WTC11 (cell line): ENCODE measurements at regions not wholly inside any gene's neighbourhood (a gene's known extent, or its start where the extent isn't known, plus 50 kb on each side); places are given as distances from the start of the nearest gene placed in this dataset.

Experiments
- ATAC-seq: fragments of 200-7000 bp; cut with Tn5 transposase; 2 replicates; pipeline ENCODE4 v1.10.0; 2021; ENCODE audit warnings: mild to moderate bottlenecking, moderate library complexity
- CTCF ChIA-PET: fragments of 300-600 bp; sonication (Branson Sonifier 250); formaldehyde crosslinking; loops from one replicate; lab custom pipeline; 2021; ENCODE audit warnings: antibody characterized with exemption; lab: Charles Lee
- POLR2A ChIA-PET: fragments of 350-600 bp; sonication (Branson Sonifier 250); formaldehyde crosslinking; loops from one replicate; lab custom pipeline; 2021; ENCODE audit warnings: antibody characterized with exemption; lab: Charles Lee
- DNase-seq: peaks from one replicate; pipeline ENCODE4 v3.0.0; 2021; ENCODE audit warnings: low spot score
- H3K27ac Mint-ChIP-seq: 2 replicates; pipeline ENCODE4 v1.8.0; 2021; ENCODE audit warnings: mixed read lengths
- H3K27me3 Mint-ChIP-seq: 2 replicates; pipeline ENCODE4 v1.8.0; 2021; ENCODE audit warnings: low read depth, mild to moderate bottlenecking, moderate library complexity, mixed read lengths
- H3K36me3 Mint-ChIP-seq: 2 replicates; pipeline ENCODE4 v1.8.0; 2021; ENCODE audit warnings: mixed read lengths
- H3K4me1 Mint-ChIP-seq: 2 replicates; pipeline ENCODE4 v1.8.0; 2022; ENCODE audit warnings: mixed read lengths
- H3K4me3 Mint-ChIP-seq: 2 replicates; pipeline ENCODE4 v1.8.0; 2021; ENCODE audit warnings: mild to moderate bottlenecking, moderate library complexity, mixed read lengths
- H3K9me3 Mint-ChIP-seq: 2 replicates; pipeline ENCODE4 v1.8.0; 2021; ENCODE audit warnings: mixed read lengths
- CREB1 ChIP-seq: sonication (generic); formaldehyde crosslinking; IDR thresholded peaks from 2 replicates; pipeline ENCODE4 v1.8.0; 2023; ENCODE audit warnings: mild to moderate bottlenecking, missing genetic modification reagents
- ESRRA ChIP-seq: sonication (generic); formaldehyde crosslinking; IDR thresholded peaks from 2 replicates; pipeline ENCODE4 v1.8.1; 2022; ENCODE audit warnings: mild to moderate bottlenecking, missing genetic modification reagents, borderline replicate concordance
- IRF2 ChIP-seq: sonication (generic); formaldehyde crosslinking; IDR thresholded peaks from 2 replicates; pipeline ENCODE4 v1.8.0; 2022; ENCODE audit warnings: low read depth, missing genetic modification reagents, borderline replicate concordance
- JAZF1 ChIP-seq: fragments of 250-450 bp; sonication (Bioruptor Pico); IDR thresholded peaks from 2 replicates; pipeline ENCODE4 v1.9.0; 2021; ENCODE audit warnings: moderate library complexity, mild to moderate bottlenecking, inconsistent platforms
- NFATC4 ChIP-seq: fragments of 250-450 bp; sonication (Bioruptor Pico); IDR thresholded peaks from 2 replicates; pipeline ENCODE4 v1.9.0; 2021; ENCODE audit warnings: mild to moderate bottlenecking
- PRRX2 ChIP-seq: fragments of 250-450 bp; sonication (Bioruptor Pico); IDR thresholded peaks from 2 replicates; pipeline ENCODE4 v1.8.0; 2021; ENCODE audit warnings: mild to moderate bottlenecking
- SMAD3 ChIP-seq: sonication (generic); formaldehyde crosslinking; IDR thresholded peaks from 2 replicates; pipeline ENCODE4 v1.8.0; 2022; ENCODE audit warnings: missing genetic modification reagents, mild to moderate bottlenecking, borderline replicate concordance
- TP53 ChIP-seq: sonication (generic); formaldehyde crosslinking; IDR thresholded peaks from 2 replicates; pipeline ENCODE4 v1.8.1; 2023; ENCODE audit warnings: mild to moderate bottlenecking, missing genetic modification reagents
- ZNF317 ChIP-seq: sonication (generic); formaldehyde crosslinking; IDR thresholded peaks from 2 replicates; pipeline ENCODE4 v1.8.1; 2023; ENCODE audit warnings: low read depth, mild to moderate bottlenecking, moderate library complexity, missing genetic modification reagents, borderline replicate concordance
- ZNF416 ChIP-seq: fragments of 250-450 bp; sonication (Bioruptor Pico); IDR thresholded peaks from 2 replicates; pipeline ENCODE4 v1.9.0; 2021; ENCODE audit warnings: mild to moderate bottlenecking, inconsistent platforms
- ZNF671 ChIP-seq: fragments of 250-450 bp; sonication (Bioruptor Pico); IDR thresholded peaks from 2 replicates; pipeline ENCODE4 v1.8.0; 2021; ENCODE audit warnings: mild to moderate bottlenecking
- TF ChIP-seq, protein P1 (sequence below): fragments of 250-450 bp; sonication (Bioruptor Pico); IDR thresholded peaks from 2 replicates; pipeline ENCODE4 v1.8.0; 2021; ENCODE audit warnings: mild to moderate bottlenecking
- TF ChIP-seq, protein P2 (sequence below): sonication (generic); formaldehyde crosslinking; IDR thresholded peaks from 2 replicates; pipeline ENCODE4 v1.8.0; 2022; ENCODE audit warnings: mild to moderate bottlenecking, missing genetic modification reagents
- TF ChIP-seq, protein P3 (sequence below): sonication (generic); formaldehyde crosslinking; IDR thresholded peaks from 2 replicates; pipeline ENCODE4 v1.8.1; 2023; ENCODE audit warnings: mild to moderate bottlenecking, missing genetic modification reagents, moderate library complexity
- TF ChIP-seq, protein P4 (sequence below): fragments of 250-450 bp; sonication (Bioruptor Pico); conservative IDR thresholded peaks from 2 replicates; pipeline ENCODE4 v1.9.0; 2021; ENCODE audit warnings: mild to moderate bottlenecking
- TF ChIP-seq, protein P5 (sequence below): fragments of 250-450 bp; sonication (Bioruptor Pico); IDR thresholded peaks from 2 replicates; pipeline ENCODE4 v1.9.0; 2021; ENCODE audit warnings: moderate library complexity, mild to moderate bottlenecking, inconsistent platforms, borderline replicate concordance
- TF ChIP-seq, protein P6 (sequence below): sonication (generic); formaldehyde crosslinking; IDR thresholded peaks from 2 replicates; pipeline ENCODE4 v1.8.1; 2023; ENCODE audit warnings: mild to moderate bottlenecking, missing genetic modification reagents
- TF ChIP-seq, protein P7 (sequence below): fragments of 250-450 bp; sonication (Bioruptor Pico); IDR thresholded peaks from 2 replicates; pipeline ENCODE4 v1.9.0; 2021; ENCODE audit warnings: mild to moderate bottlenecking, borderline replicate concordance
- TF ChIP-seq, protein P8 (sequence below): sonication (generic); formaldehyde crosslinking; IDR thresholded peaks from 2 replicates; pipeline ENCODE4 v1.8.1; 2023; ENCODE audit warnings: mild to moderate bottlenecking, missing genetic modification reagents, moderate library complexity

DNA sequence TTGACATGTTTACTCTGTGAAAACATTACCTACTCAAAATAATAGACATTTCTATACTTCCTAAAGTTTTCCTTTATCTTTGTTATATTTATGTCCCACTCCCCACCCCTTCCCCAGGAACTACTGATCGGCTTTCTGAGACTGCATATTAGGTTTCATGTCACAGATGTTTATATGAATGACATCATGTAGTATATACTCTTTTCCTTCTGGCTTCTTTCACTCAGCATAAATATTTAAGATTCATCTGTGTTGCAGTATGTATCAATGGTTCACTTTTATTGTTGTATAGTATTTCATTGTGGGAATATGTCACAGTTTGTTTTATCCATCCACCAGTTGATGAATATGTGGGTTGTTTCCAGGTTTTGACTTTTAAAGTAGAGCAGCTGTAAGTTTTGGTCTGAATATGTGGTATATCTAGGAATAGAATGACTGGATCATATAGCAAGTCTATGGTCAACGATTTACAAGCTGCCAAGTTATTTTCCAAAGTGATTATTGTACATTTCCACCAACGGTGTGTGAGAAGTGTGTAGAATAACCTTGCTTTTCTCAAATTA lies 73.8 kb upstream of the CAV2 start (continued):
- TF ChIP-seq, protein P1, sequence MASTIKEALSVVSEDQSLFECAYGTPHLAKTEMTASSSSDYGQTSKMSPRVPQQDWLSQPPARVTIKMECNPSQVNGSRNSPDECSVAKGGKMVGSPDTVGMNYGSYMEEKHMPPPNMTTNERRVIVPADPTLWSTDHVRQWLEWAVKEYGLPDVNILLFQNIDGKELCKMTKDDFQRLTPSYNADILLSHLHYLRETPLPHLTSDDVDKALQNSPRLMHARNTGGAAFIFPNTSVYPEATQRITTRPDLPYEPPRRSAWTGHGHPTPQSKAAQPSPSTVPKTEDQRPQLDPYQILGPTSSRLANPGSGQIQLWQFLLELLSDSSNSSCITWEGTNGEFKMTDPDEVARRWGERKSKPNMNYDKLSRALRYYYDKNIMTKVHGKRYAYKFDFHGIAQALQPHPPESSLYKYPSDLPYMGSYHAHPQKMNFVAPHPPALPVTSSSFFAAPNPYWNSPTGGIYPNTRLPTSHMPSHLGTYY (CRISPR knock-in tag), result no peak

DNA sequence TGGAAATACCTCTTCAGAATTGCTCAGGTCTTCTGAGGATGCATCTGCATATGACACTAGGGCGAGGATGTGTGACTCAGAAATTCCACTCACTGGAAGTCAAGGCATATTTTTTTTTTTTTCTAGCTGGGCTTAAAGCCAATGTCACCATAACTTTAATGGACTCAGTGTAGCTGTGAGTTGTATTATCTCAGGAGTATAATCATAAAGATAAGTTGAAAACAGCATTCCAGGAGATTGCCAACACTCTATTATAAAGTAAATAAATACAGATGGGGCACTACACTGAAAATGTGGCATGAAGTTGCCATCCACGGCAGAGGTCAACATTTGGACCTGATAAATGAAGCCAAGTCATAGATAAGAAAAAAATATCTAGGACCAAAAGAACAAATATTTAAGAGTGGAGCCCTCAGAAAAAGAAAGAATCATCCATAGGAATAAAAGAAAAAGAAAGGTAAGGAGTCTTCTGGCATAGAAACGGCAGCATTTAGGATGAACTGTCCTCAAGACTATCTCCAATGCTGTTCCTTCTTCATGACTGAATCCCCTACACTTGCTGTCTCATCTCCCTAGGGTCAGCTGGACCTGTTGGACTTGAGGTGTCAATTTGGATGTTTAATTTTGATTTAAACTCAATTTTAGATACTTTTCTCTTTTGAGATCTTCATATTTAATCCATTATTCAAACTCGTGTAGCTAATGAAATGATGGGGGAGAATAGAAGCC lies 72.9 kb upstream of the CAV2 start:
- DNase-seq (no peak), ATAC-seq (no peak)
- CTCF ChIA-PET, result no interaction called here
- no peak for TF ChIP-seq PRRX2 (CRISPR knock-in tag)
- TF ChIP-seq NFATC4, result no peak
- TF ChIP-seq, protein P2, sequence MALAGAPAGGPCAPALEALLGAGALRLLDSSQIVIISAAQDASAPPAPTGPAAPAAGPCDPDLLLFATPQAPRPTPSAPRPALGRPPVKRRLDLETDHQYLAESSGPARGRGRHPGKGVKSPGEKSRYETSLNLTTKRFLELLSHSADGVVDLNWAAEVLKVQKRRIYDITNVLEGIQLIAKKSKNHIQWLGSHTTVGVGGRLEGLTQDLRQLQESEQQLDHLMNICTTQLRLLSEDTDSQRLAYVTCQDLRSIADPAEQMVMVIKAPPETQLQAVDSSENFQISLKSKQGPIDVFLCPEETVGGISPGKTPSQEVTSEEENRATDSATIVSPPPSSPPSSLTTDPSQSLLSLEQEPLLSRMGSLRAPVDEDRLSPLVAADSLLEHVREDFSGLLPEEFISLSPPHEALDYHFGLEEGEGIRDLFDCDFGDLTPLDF (CRISPR knock-in tag), result no peak
- no peak for TF ChIP-seq ESRRA (CRISPR knock-in tag)
- TF ChIP-seq IRF2 (CRISPR knock-in tag), result no peak
- TF ChIP-seq, protein P3, sequence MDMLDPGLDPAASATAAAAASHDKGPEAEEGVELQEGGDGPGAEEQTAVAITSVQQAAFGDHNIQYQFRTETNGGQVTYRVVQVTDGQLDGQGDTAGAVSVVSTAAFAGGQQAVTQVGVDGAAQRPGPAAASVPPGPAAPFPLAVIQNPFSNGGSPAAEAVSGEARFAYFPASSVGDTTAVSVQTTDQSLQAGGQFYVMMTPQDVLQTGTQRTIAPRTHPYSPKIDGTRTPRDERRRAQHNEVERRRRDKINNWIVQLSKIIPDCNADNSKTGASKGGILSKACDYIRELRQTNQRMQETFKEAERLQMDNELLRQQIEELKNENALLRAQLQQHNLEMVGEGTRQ (CRISPR knock-in tag), result no peak
- TF ChIP-seq, protein P4, sequence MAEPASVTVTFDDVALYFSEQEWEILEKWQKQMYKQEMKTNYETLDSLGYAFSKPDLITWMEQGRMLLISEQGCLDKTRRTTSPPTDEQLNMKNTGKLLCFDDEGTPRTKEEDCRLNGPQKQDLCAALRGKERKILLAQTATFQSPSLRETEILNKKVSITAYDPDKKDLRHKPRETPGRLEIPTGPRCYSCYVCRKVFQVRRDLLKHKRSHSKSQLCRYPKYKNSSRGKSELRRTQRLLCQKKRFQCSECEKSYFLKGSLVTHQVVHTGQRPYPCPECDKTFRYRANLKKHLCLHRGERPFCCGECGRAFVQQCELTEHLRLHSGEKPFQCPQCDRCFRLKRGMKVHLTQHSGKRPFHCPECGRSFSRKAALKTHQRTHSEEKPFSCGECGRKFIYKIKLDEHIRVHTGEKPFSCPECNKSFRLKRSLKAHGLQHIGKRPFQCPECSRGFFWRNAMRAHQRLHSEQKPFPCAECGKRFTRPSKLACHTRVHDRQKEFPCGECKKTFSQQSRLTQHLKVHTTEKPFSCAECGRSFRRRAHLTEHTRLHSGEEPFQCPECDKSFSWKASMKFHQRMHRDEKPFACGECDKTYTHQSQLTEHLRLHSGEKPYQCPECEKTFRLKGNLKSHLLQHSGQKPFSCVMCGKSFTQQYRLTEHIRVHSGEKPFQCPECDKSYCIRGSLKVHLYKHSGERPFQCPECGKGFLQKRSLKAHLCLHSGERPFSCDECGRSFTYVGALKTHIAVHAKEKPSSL (CRISPR knock-in tag), result no peak
- no peak for TF ChIP-seq TP53 (CRISPR knock-in tag)
- TF ChIP-seq JAZF1 (CRISPR knock-in tag), result no peak
- no peak for TF ChIP-seq ZNF317 (CRISPR knock-in tag)
- TF ChIP-seq SMAD3 (CRISPR knock-in tag), result no peak
- no peak for TF ChIP-seq ZNF416
- TF ChIP-seq, protein P5, sequence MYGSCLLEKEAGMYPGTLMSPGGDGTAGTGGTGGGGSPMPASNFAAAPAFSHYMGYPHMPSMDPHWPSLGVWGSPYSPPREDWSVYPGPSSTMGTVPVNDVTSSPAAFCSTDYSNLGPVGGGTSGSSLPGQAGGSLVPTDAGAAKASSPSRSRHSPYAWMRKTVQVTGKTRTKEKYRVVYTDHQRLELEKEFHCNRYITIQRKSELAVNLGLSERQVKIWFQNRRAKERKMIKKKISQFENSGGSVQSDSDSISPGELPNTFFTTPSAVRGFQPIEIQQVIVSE (CRISPR knock-in tag), result no peak
- H3K9me3 Mint-ChIP-seq, result no peaks in the 10 kb centered on the region
- H3K4me1 Mint-ChIP-seq, result peaks cover 11% of the 10 kb centered on the region
- H3K27ac Mint-ChIP-seq, result no peak overlapping the region
- no peaks in the 10 kb centered on the region for H3K36me3 Mint-ChIP-seq
- no peak overlapping the region for H3K4me3 Mint-ChIP-seq
- POLR2A ChIA-PET, result no interaction called here
- H3K27me3 Mint-ChIP-seq, result no peaks in the 10 kb centered on the region

DNA sequence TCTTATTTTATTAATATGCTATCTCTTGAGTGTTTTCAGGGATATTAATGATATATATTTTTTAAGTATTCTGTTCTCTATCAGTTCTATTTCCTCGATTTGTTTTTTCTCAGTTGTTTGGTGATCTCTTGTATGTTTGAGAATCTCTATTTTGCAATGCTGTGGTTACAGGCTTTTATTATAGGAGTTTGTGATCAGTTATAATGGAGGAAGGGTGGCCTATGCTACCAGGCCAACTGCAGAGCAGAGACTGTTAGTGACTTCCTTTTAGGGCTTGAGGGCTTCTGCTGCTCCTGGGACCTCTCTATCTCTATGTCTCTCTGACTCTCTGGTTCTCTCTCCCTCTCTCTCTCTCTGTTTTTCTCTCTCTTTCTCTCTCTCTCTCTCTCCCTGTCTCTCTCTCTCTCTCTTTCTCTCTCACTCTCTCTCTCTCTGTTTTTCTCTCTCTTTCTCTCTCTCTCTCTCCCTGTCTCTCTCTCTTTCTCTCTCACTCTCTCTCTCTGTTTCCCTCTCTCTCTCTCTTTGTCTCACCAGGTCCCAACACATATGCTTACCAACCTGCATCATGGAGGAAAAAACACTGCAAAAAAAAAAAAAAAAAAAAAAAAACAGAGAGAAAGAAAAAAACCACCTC lies 69.4 kb upstream of the CAV2 start:
- no peaks in the 10 kb centered on the region for H3K4me1 Mint-ChIP-seq
- DNase-seq (no peak), ATAC-seq (no peak)
- H3K9me3 Mint-ChIP-seq, result no peaks in the 10 kb centered on the region
- no peaks in the 10 kb centered on the region for H3K36me3 Mint-ChIP-seq
- no peaks in the 10 kb centered on the region for H3K27me3 Mint-ChIP-seq
- ChIA-PET CTCF (no interaction called here), POLR2A (interaction anchor here (0.6 kb wide), 1 partner anchor 21 kb away, joined by 3 read pairs; no protein-coding TSS in a partner anchor)
- no peak overlapping the region for H3K27ac Mint-ChIP-seq
- no peak overlapping the region for H3K4me3 Mint-ChIP-seq
- no peak for TF ChIP-seq ZNF317 (CRISPR knock-in tag)
- TF ChIP-seq CREB1 (CRISPR knock-in tag), result no peak
- TF ChIP-seq, protein P6, sequence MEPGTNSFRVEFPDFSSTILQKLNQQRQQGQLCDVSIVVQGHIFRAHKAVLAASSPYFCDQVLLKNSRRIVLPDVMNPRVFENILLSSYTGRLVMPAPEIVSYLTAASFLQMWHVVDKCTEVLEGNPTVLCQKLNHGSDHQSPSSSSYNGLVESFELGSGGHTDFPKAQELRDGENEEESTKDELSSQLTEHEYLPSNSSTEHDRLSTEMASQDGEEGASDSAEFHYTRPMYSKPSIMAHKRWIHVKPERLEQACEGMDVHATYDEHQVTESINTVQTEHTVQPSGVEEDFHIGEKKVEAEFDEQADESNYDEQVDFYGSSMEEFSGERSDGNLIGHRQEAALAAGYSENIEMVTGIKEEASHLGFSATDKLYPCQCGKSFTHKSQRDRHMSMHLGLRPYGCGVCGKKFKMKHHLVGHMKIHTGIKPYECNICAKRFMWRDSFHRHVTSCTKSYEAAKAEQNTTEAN (CRISPR knock-in tag), result no peak
- no peak for TF ChIP-seq ZNF671 (CRISPR knock-in tag)
- TF ChIP-seq, protein P7, sequence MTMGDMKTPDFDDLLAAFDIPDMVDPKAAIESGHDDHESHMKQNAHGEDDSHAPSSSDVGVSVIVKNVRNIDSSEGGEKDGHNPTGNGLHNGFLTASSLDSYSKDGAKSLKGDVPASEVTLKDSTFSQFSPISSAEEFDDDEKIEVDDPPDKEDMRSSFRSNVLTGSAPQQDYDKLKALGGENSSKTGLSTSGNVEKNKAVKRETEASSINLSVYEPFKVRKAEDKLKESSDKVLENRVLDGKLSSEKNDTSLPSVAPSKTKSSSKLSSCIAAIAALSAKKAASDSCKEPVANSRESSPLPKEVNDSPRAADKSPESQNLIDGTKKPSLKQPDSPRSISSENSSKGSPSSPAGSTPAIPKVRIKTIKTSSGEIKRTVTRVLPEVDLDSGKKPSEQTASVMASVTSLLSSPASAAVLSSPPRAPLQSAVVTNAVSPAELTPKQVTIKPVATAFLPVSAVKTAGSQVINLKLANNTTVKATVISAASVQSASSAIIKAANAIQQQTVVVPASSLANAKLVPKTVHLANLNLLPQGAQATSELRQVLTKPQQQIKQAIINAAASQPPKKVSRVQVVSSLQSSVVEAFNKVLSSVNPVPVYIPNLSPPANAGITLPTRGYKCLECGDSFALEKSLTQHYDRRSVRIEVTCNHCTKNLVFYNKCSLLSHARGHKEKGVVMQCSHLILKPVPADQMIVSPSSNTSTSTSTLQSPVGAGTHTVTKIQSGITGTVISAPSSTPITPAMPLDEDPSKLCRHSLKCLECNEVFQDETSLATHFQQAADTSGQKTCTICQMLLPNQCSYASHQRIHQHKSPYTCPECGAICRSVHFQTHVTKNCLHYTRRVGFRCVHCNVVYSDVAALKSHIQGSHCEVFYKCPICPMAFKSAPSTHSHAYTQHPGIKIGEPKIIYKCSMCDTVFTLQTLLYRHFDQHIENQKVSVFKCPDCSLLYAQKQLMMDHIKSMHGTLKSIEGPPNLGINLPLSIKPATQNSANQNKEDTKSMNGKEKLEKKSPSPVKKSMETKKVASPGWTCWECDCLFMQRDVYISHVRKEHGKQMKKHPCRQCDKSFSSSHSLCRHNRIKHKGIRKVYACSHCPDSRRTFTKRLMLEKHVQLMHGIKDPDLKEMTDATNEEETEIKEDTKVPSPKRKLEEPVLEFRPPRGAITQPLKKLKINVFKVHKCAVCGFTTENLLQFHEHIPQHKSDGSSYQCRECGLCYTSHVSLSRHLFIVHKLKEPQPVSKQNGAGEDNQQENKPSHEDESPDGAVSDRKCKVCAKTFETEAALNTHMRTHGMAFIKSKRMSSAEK (CRISPR knock-in tag), result no peak
- TF ChIP-seq, protein P8, sequence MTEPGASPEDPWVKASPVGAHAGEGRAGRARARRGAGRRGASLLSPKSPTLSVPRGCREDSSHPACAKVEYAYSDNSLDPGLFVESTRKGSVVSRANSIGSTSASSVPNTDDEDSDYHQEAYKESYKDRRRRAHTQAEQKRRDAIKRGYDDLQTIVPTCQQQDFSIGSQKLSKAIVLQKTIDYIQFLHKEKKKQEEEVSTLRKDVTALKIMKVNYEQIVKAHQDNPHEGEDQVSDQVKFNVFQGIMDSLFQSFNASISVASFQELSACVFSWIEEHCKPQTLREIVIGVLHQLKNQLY (CRISPR knock-in tag), result no peak
